ENCODE measurements at regions not wholly inside any gene's neighbourhood (a gene's known extent, or its start where the extent isn't known, plus 50 kb on each side); places are given as distances from the start of the nearest gene placed in this dataset.
A peak's percentile ranks its signal among the peaks of the same experiment; 100 is the strongest.
"Not testable (repeated sequence)": the region's sequence is repeated elsewhere in the genome, so short reads cannot be mapped to it uniquely, and the experiment has no call there.

- not testable (repeated sequence) for DNase-seq (ENCODE audit: low spot score)
These were observed 171.8 kb upstream of the ID2 start for GRCh38 chr2:8510055-8510454.

- DNase-seq (ENCODE audit: low spot score) = no peak
These were observed 171.3 kb upstream of the ID2 start for GRCh38 chr2:8510519-8510918.

GRCh38 chr2:8511868-8512612 is 169.8 kb upstream of the ID2 start:
- DNase-seq (ENCODE audit: low spot score) = no peak

DNA sequence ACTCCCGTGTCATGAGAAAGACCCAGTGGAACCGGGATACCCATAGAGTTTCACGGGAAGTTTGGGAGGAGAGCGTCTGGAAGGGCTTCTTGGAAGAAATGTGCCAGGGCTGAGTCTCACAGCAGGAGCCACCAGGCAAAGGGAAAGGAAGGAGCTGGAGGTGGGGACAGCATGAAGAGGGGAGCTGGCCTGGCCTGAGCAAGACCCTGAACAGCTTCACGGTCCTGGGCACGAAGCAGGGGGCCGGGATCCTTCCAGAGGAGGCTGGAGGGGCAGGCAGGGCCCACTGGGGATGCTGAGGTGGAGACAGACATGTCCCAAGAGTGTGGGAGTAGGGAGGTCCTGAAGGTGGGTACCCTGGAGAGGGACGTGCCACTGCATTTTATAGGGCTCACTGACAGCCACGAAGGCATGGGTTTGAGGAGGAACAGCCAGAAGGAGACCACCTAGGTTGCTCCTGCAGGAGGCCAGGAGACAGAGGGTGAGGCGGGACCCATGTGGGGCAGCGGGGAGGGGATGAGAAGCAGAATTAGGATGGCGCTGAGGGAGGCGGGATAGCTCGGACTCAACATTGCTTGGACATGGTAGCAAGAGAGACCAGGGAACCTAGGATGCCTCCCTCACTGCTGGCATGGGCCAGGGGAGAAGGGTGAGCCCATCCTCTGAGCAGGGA is 168.1 kb upstream of the ID2 start:
- no peak for DNase-seq (ENCODE audit: low spot score)

GRCh38 chr2:8514274-8514662 is 167.6 kb upstream of the ID2 start:
- DNase-seq (ENCODE audit: low spot score) = no peak

DNA sequence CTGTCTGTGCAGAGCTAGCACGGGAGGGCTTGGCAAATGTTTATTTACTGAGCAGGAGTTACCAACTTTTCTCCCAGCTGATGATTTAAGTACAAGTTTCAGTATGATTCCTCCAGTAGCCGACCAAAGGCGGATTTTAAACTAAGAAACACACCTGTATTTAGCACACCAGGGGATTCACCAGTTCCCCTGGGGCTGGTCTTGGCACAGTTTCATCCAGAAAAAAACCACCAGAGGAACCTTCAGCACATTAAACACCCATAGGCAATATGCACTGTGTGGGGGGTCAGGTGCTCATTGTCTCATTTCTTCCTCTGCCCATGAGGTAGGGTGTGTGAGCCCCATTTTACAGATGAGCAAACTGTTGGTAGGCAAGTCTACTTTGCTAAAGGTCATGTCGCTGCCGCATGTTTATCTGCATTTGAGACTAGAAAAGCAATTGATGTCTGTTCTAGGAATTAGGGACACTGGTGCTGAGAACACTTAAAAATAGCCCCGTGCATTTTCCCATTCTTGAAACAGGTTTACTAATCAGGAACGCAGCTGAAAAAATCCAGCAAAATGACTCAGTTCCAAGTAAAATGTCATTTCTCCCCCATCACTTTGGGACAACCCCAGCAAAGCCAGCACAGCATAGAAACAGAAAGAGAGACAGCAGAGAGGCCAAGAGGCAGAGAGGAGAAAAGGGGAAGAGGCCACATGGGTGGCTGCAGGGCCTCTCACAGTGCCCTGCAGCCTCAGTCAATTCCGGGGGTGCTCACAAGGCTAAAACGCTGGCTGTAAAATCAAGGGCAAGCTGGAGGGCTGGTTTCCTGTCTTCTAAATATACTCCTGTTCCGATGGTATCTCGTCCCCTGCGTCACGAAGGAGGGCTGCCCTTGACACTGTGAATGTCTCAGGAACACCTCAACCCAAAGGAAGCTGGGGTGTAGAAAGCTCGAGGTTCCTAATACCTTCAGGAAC is 166.8 kb upstream of the ID2 start:
- no peak for DNase-seq (ENCODE audit: low spot score)

DNA sequence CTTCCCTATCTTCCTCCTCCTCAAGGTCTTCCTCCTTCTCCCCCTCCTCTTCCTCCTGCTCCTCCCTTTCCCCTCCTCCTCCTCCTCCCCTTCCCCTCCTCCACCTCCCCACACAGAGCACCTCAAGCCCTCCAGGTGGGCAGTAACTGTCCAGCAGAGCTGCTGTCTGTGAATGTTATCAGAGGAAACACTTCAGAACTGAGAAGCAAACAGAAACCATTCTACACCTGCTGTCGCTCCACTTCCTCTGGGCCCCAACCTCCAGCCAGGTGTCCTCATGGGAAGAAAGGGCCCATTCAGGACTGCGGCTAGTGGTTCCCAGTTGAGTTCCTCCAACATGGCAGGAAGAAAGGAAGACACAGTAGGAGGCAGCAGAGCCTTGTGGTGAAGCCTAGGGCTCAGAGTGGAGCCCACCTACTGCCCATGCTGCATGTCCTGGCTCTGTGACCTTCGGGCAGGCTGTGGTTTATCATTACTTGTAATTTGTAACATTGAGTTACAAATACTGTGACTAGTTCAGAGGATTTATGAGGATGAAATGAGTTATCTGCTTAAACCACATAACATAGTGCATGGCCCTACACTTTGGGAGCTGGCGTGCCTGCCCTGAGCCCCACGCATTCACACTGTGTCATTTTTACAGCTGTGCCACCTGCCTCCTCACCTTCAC is 165.9 kb upstream of the ID2 start:
- peak; percentile 29 for DNase-seq (ENCODE audit: low spot score)

DNA sequence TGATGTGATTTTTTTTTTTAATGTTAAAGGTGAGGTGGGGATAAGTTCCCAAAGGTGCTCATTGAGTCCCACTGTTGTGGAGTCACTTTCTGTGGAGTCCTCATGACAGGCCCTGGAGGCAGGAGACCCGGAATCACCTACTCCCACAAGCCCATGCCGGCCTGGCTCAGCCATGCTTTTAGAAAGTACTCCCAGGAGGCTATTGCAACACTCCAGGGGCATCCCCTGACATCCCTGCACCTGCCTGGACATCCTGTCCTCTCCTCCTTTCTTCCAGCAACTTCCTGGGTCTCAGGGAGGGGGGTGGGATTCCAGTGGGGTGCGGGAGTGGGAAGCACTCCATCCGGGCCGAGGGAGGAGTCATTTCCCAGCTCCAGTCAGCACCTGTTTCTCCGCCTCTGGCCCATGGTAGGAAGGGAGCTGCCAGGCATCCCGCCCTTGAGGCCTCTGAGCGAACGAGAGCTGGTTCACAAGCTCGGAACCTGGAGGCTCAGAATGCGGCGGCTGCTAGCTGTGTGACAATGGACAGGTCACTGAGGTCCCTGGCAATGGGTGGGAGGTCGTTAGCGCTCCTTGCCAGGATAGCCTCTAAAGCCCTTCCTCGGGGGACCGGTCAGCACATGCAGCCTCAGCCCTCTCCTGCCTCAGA is 163.9 kb upstream of the ID2 start:
- DNase-seq (ENCODE audit: low spot score) = no peak

DNA sequence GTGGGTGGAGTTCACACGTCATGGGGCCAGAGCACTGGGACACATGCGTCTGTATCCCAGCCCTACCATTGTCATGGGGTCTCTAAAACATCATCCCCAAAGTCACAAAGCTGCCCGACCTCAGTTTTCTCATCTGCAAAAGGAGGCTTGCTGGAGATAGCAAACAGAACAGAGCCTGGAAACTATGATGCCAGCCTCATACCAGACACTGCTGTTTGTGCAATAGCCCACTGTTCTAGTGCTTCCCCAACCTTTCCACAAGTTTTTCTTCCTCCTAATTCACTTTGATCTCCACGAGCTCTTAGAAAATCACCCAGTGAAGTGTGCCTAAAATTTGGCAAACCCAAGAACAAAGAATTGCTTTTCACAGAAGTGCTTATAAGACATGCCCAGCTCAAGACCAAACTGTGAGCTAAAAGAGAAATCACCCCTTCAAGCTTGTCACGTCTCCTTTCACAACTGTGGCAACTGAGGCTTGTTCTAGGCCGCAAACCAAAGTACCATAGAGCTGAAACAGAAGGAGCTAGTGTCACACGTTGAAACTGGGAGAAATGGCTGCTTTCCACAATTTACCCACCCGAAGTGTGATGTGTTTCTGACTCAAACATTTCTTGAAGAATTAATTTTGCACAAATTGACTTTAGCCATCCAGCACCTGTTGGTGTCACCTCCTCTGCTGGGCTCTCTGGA is 162.7 kb upstream of the ID2 start:
- no peak for DNase-seq (ENCODE audit: low spot score)

DNA sequence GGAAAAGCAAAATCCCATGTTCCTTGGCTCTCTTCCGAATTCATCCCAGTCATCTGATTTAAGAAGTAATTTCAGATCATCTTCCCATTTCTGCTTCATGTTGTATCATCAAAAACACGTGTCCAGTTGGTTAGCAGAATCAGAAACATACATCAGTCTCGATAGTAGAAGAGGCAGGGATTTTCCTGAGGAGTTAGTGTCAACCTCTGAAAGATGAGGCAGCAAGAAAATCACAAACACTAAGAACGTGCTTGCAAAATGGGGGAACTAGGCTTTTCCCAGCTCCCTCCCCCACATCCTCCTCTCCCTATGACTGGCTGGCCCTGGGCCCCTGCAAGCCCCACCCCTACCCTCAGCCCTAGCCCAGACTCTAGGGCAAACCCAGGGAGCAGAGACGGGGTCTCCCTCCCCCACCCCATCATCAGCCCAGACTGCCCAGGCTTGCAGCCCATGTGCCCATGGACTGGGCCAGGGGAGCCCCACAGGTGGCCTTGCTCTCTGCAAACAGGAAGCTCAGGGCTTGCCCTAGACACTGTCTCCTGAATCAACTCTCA is 161.0 kb upstream of the ID2 start:
- DNase-seq (ENCODE audit: low spot score) = no peak

DNA sequence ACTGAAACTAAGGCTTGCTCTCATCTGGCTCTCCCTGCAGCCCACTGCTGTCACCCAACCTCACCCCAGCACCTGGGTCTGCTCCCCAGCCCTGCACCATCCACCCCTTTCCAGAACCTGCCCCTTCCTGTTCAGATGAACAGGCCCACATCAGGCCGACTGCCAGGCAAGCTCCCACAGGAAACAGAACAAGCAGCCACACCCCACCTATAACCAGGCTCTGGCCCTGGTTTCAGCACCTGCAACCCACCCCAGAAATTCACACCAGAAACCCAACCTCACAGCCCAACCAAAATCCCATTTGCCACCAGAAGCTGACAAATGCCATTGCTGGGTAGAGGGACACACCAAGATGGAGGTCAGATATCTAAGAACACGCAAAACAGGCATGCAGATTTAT is 159.2 kb upstream of the ID2 start:
- DNase-seq (ENCODE audit: low spot score) = no peak

- no peak for DNase-seq (ENCODE audit: low spot score)
These were observed 157.5 kb upstream of the ID2 start for GRCh38 chr2:8524388-8524787.

DNA sequence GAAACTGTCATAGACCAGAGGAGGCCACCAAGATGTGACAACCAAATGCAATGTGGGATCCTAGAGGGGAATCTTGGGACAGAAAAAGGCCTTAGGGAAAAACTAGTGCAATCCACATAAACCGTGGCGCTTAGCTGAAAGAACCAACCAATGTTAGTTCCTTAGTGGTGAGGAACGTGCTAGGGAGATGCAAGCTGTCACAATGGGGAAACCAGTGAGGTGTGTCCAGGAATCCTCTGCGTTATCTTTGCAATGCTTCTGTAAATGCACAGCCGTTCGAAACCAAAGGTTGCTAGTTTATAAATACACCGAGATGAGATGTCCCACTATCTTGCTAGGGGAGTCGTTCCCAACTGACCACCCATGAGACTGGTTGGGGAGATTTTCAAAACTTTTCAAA is 157.0 kb upstream of the ID2 start:
- DNase-seq (ENCODE audit: low spot score) = no peak

DNA sequence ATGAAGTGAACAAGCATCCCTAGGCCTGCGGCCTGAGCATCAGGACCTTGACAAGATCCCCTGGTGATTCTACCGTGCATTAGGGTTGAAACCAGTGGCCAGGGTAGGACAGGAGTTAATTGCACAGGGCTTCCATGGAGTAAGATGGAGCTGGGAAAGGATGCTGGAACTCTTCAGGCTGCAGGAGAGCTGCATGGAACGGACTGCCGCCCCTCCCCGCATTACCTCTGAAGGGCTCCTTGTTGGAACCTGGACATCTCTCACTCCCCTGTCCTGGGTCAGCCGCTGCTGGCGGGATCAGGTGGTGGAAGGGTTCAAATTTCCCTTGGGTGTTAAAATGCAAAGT is 156.6 kb upstream of the ID2 start:
- DNase-seq (ENCODE audit: low spot score) = no peak

DNA sequence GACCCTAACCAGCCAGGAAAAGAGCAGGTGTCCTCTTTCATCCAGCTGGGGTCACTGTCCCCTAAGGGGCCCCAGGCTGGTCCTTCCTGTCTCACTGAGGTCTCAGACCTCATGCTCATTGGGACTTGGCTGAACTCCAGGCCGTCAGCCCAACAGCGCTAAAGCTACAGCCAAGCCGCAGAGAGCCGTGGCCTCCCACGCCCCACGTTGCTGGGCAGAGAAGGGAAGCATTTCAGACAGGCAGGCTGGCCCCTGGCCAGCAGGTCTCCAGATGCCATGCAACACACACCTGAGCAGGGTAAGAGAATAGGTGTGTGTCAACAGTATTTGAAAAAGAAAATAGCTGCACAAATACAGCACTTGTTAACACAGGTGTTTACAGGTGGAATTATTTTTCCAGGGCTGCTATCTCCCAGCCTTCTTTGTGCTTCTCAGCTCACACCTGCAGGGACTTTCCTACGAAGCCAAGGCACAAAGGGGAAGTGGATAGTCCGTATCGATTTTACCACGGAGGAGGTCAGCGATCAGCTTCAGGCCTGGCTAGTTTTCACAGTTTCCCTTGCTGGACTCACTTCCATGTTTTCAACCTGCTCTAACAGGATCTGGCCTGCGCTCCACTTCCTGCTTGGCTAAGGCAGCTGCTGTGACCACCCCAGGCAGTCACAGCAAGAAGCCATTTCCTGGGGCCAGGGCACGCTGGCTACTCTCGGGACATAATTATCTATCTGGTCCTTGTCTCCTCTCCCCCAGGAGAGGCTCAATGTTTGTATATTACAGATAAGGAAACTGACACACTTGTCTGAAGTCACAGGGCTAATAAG is 156.1 kb upstream of the ID2 start:
- peak; percentile 91 for DNase-seq (ENCODE audit: low spot score)

DNA sequence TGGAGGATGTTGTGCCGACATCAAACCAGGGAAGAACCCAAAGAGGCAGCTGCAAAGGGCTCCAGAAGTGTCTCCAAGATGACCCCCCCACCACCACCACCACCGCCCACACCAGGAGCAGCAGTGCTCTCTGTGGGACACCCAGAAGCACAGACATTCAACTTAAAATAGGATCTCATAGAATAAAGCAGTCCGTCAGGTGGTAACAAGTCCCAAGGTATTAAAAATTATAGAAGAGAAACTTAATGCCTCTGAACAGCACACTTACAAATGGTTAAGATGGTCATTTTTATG is 155.5 kb upstream of the ID2 start:
- no peak for DNase-seq (ENCODE audit: low spot score)

GRCh38 chr2:8527031-8527430 is 154.8 kb upstream of the ID2 start:
- DNase-seq (ENCODE audit: low spot score) = no peak

DNA sequence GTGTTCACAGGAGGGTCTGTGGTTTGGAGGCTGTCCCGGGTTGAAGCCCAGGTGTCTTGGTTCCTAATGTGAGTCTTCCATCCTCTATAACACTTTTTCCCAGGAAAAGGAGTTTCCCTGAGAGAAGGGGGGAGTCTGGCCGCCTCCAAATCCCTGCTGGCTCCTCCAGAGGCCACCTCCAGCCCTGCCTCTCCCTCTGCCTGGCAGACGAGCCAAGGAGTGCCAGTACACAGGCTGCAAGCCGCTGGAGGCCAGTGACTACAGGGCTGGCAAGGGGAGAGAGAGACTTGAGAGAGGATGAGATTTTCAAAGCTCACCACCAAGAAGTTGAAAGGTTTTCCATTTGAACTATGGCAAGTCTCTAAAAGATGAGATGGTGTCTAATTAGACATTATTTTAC is 154.2 kb upstream of the ID2 start:
- DNase-seq (ENCODE audit: low spot score) = no peak

GRCh38 chr2:8528863-8529262 is 153.0 kb upstream of the ID2 start:
- DNase-seq (ENCODE audit: low spot score) = no peak

Data from HT-29 (cell line).